SK-N-SH treated with all-trans-retinoic acid at 6 μM for 48 hours (cell line): ENCODE measurements at regions not wholly inside any gene's neighbourhood (a gene's known extent, or its start where the extent isn't known, plus 50 kb on each side); places are given as distances from the start of the nearest gene placed in this dataset.

Experiments used
- ATAC-seq: fragments of 200-7000 bp; cut with Tn5 transposase; 3 replicates; pipeline ENCODE4 v1.9.1; 2020; ENCODE audit warnings: mild to moderate bottlenecking, moderate library complexity
- ARNTL ChIP-seq: fragments of 450-650 bp; formaldehyde crosslinking; IDR thresholded peaks from 2 replicates; pipeline ENCODE4 v1.5.0; 2020; ENCODE audit warnings: low read depth, mild to moderate bottlenecking, moderate library complexity, borderline replicate concordance
- CREB5 ChIP-seq: fragments of 250-450 bp; sonication (Bioruptor Pico); IDR thresholded peaks from 2 replicates; pipeline ENCODE4 v1.5.1; 2020; ENCODE audit warnings: low read depth, mild to moderate bottlenecking, moderate library complexity
- CSDC2 ChIP-seq: fragments of 250-450 bp; sonication (Bioruptor Pico); IDR thresholded peaks from 2 replicates; pipeline ENCODE4 v1.5.0; 2020; ENCODE audit warnings: mild to moderate bottlenecking, moderate library complexity
- CSRNP3 ChIP-seq: fragments of 250-450 bp; sonication (Bioruptor Pico); IDR thresholded peaks from 2 replicates; pipeline ENCODE4 v1.5.1; 2021; ENCODE audit warnings: mild to moderate bottlenecking, moderate library complexity
- ESRRG ChIP-seq: fragments of 250-450 bp; sonication (Bioruptor Pico); IDR thresholded peaks from 2 replicates; pipeline ENCODE4 v1.6.1; 2021; ENCODE audit warnings: mild to moderate bottlenecking
- GLIS3 ChIP-seq: fragments of 250-450 bp; sonication (Bioruptor Pico); IDR thresholded peaks from 2 replicates; pipeline ENCODE4 v1.5.0; 2020; ENCODE audit warnings: mild to moderate bottlenecking, moderate library complexity
- ISL1 ChIP-seq: fragments of 250-450 bp; sonication (Bioruptor Pico); IDR thresholded peaks from 2 replicates; pipeline ENCODE4 v2.1.2; 2022; ENCODE audit warnings: mild to moderate bottlenecking, moderate library complexity
- PATZ1 ChIP-seq: fragments of 250-450 bp; sonication (Bioruptor Pico); IDR thresholded peaks from 2 replicates; pipeline ENCODE4 v1.8.0; 2020; ENCODE audit warnings: mild to moderate bottlenecking, moderate library complexity, borderline replicate concordance
- POU6F1 ChIP-seq: fragments of 250-450 bp; sonication (Bioruptor Pico); IDR thresholded peaks from 2 replicates; pipeline ENCODE4 v1.8.0; 2021; ENCODE audit warnings: low read depth, mild to moderate bottlenecking, moderate library complexity, borderline replicate concordance
- PPARA ChIP-seq: fragments of 250-450 bp; sonication (Bioruptor Pico); IDR thresholded peaks from 2 replicates; pipeline ENCODE4 v1.5.0; 2020; ENCODE audit warnings: mild to moderate bottlenecking, borderline replicate concordance
- SNAI2 ChIP-seq: fragments of 250-450 bp; sonication (Bioruptor Pico); IDR thresholded peaks from 2 replicates; pipeline ENCODE4 v1.5.0; 2020; ENCODE audit warnings: mild to moderate bottlenecking, moderate library complexity
- TCF4 ChIP-seq: fragments of 250-450 bp; sonication (Bioruptor Pico); IDR thresholded peaks from 2 replicates; pipeline ENCODE4 v1.8.0; 2021; ENCODE audit warnings: mild to moderate bottlenecking, moderate library complexity, borderline replicate concordance
- TOX ChIP-seq: fragments of 250-450 bp; sonication (Bioruptor Pico); IDR thresholded peaks from 2 replicates; pipeline ENCODE4 v1.8.0; 2021; ENCODE audit warnings: mild to moderate bottlenecking, moderate library complexity, borderline replicate concordance
- TSHZ2 ChIP-seq: fragments of 250-450 bp; sonication (Bioruptor Pico); IDR thresholded peaks from 2 replicates; pipeline ENCODE4 v1.5.0; 2020; ENCODE audit warnings: mild to moderate bottlenecking, moderate library complexity
- ZC3H10 ChIP-seq: fragments of 250-450 bp; sonication (Bioruptor Pico); IDR thresholded peaks from 2 replicates; pipeline ENCODE4 v1.5.1; 2021; ENCODE audit warnings: mild to moderate bottlenecking, moderate library complexity
- ZFP3 ChIP-seq: fragments of 250-450 bp; sonication (Bioruptor Pico); IDR thresholded peaks from 2 replicates; pipeline ENCODE4 v1.5.0; 2020; ENCODE audit warnings: mild to moderate bottlenecking, moderate library complexity
- ZFP30 ChIP-seq: fragments of 450-650 bp; formaldehyde crosslinking; IDR thresholded peaks from 2 replicates; pipeline ENCODE4 v1.5.0; 2022; ENCODE audit warnings: mild to moderate bottlenecking, moderate library complexity
- ZNF565 ChIP-seq: fragments of 450-650 bp; formaldehyde crosslinking; conservative IDR thresholded peaks from 2 replicates; pipeline ENCODE4 v1.5.0; 2020; ENCODE audit warnings: low read depth, mild to moderate bottlenecking, moderate library complexity
- ZNF8 ChIP-seq: fragments of 450-650 bp; formaldehyde crosslinking; IDR thresholded peaks from 2 replicates; pipeline ENCODE4 v1.5.0; 2020; ENCODE audit warnings: mild to moderate bottlenecking, moderate library complexity

- TF ChIP-seq TSHZ2 (CRISPR knock-in tag): no peak
- no peak for TF ChIP-seq ZNF565 (CRISPR knock-in tag)
- no peak for TF ChIP-seq ZFP30
These were observed 115.4 kb upstream of the ROPN1 start (continued) for GRCh38 chr3:124107104-124107890.

GRCh38 chr3:124108446-124108845, 116.5 kb upstream of the ROPN1 start:
- ATAC-seq: no peak
- TF ChIP-seq TCF4 (CRISPR knock-in tag) (no peak), ZC3H10 (CRISPR knock-in tag) (no peak), ARNTL (CRISPR knock-in tag) (no peak), ZNF8 (CRISPR knock-in tag) (no peak), TOX (CRISPR knock-in tag) (no peak), CSRNP3 (CRISPR knock-in tag) (no peak), CSDC2 (no peak), SNAI2 (CRISPR knock-in tag) (no peak), CREB5 (CRISPR knock-in tag) (no peak), ISL1 (CRISPR knock-in tag) (no peak), TSHZ2 (CRISPR knock-in tag) (no peak), PPARA (CRISPR knock-in tag) (no peak), GLIS3 (CRISPR knock-in tag) (no peak), POU6F1 (CRISPR knock-in tag) (no peak), ZFP3 (CRISPR knock-in tag) (no peak), ZNF565 (CRISPR knock-in tag) (no peak), ESRRG (no peak), ZFP30 (no peak), PATZ1 (CRISPR knock-in tag) (no peak)
- TF ChIP-seq, all 23 proteins: peak for 0
